Esophagus (tissue), 2 donors: ENCODE measurements at regions not wholly inside any gene's neighbourhood (a gene's known extent, or its start where the extent isn't known, plus 50 kb on each side); places are given as distances from the start of the nearest gene placed in this dataset.

Experiments used
- H3K27ac ChIP-seq, 2 donors: one replicate each; pipeline ENCODE4 v1.5.1; 2013; ENCODE audit warnings: low read depth in 2 of 2, mild to moderate bottlenecking in 2 of 2, inconsistent platforms in 1 of 2, low read length in 1 of 2, moderate library complexity in 1 of 2
- H3K27me3 ChIP-seq, 2 donors: one replicate each; pipeline ENCODE4 v1.6.1; 2013; ENCODE audit warnings: low read length in 2 of 2, control low read depth in 1 of 2, mild to moderate bottlenecking in 1 of 2; ENCODE audit not compliant: insufficient read depth in 2 of 2, control insufficient read depth in 1 of 2
- H3K36me3 ChIP-seq, 2 donors: one replicate each; pipeline ENCODE4 v1.6.1; 2013; ENCODE audit warnings: low read length in 1 of 2; ENCODE audit not compliant: control insufficient read depth in 2 of 2, insufficient read depth in 2 of 2
- H3K4me1 ChIP-seq, 2 donors: one replicate each; pipeline ENCODE4 v1.6.1; 2013; ENCODE audit warnings: low read length in 1 of 2; ENCODE audit not compliant: control insufficient read depth in 2 of 2, insufficient read depth in 2 of 2
- H3K4me3 ChIP-seq, 2 donors: one replicate each; pipeline ENCODE4 v1.5.1; 2013; ENCODE audit warnings: low read length in 2 of 2, mild to moderate bottlenecking in 2 of 2, low read depth in 1 of 2, moderate library complexity in 1 of 2
- H3K9me3 ChIP-seq, 2 donors: one replicate each; pipeline ENCODE4 v1.6.1; 2013; ENCODE audit warnings: mild to moderate bottlenecking in 2 of 2, low read depth in 1 of 2, low read length in 1 of 2, moderate library complexity in 1 of 2; ENCODE audit not compliant: control insufficient read depth in 2 of 2, insufficient read depth in 1 of 2
- WGBS, 2 donors: extraction: QIAGEN DNeasy Blood & Tissue Kit; methylation state at CpG; one replicate each; pipeline ENCODE4 v1.1.7; 2013; 5-methylcytosine and 5-hydroxymethylcytosine counted together
- donor health status: healthy with polysubstance abuse.
- donor health status: Bipolar disorder and iron deficiency.

- no peaks in the 10 kb centered on the region for H3K36me3 ChIP-seq
- no peak overlapping the region for H3K4me3 ChIP-seq
- no peaks in the 10 kb centered on the region for H3K9me3 ChIP-seq
- no peaks in the 10 kb centered on the region for H3K4me1 ChIP-seq
- H3K27ac ChIP-seq = no peak overlapping the region
- WGBS, 2 donors = 77 to 82% methylated on average over 6 of the region's 6 CpGs
- no peaks in the 10 kb centered on the region for H3K27me3 ChIP-seq
Observed at GRCh38 chr10:14403359-14403758, 72.6 kb upstream of the FRMD4A start.

DNA sequence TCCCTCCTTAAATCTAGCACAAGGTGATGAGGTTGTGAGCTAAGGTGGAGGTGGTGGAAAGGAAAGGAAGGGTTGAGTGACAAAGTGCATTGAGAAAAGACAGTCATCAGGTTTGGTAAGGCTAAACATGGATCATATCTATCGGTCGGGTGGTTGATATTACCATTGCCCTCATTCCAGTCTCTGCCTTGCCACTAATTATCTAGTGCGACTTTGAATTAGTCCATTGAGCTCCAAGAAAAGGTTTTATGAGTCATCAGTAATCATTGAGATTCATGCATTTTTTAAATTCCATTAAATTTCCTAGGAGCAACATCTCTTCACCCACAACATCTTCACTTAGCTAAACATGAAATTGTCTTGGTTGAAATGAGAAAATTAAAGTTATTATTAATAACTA lies 68.9 kb upstream of the FRMD4A start:
- Histone ChIP-seq H3K27ac (no peak overlapping the region), H3K4me1 (peaks cover 0 to 2% of the 10 kb centered on the region in 2 donors), H3K9me3 (no peaks in the 10 kb centered on the region), H3K4me3 (no peak overlapping the region), H3K27me3 (no peaks in the 10 kb centered on the region), H3K36me3 (no peaks in the 10 kb centered on the region)
- 75 to 84% methylated on average over 3 of the region's 3 CpGs for WGBS, 2 donors

- H3K9me3 ChIP-seq = no peaks in the 10 kb centered on the region
- no peak overlapping the region for H3K27ac ChIP-seq
- H3K27me3 ChIP-seq = no peaks in the 10 kb centered on the region
- peaks cover 0 to 2% of the 10 kb centered on the region in 2 donors for H3K4me1 ChIP-seq
- WGBS, 2 donors = 31 to 40% methylated on average over 9 of the region's 9 CpGs
- H3K4me3 ChIP-seq = no peak overlapping the region
- H3K36me3 ChIP-seq = no peaks in the 10 kb centered on the region
Observed at GRCh38 chr10:14397066-14397465, 66.3 kb upstream of the FRMD4A start.

DNA sequence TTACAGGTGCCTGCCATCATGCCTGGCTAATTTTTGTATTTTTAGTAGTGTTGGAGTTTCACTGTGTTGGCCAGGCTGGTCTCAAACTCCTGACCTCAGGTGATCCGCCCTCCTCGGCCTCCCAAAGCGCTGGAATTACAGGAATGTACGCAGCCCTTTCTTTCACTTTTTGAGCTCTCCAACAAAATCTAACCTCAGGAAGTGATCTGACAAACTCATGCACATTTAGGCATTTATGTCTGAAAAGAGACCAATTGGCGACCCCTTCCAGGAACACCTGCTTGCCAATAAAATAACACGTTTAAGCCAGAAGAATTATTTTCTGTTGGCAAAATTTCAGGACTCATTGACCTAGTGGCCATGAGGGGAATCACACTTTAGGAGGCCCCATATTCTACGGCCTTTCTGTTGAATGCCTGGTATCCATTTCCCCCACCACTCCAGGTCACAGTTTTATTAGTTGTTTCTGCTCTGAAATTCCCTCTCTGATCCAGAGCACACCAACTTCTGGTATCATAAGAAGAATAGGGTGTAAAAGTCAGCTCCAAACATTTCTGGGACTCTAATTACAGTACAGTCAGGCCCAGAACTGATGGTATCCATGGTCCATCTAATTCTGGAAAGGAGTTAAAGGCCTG lies 65.8 kb upstream of the FRMD4A start:
- no peak overlapping the region for H3K4me3 ChIP-seq
- H3K36me3 ChIP-seq = no peaks in the 10 kb centered on the region
- no peak overlapping the region for H3K27ac ChIP-seq
- H3K27me3 ChIP-seq = no peaks in the 10 kb centered on the region
- H3K9me3 ChIP-seq = no peaks in the 10 kb centered on the region
- H3K4me1 ChIP-seq = peaks cover 0 to 2% of the 10 kb centered on the region in 2 donors
- 74 to 76% methylated on average over 7 of the region's 7 CpGs for WGBS, 2 donors

- H3K36me3 ChIP-seq = no peaks in the 10 kb centered on the region
- H3K4me1 ChIP-seq = peaks cover 0 to 2% of the 10 kb centered on the region in 2 donors
- no peaks in the 10 kb centered on the region for H3K27me3 ChIP-seq
- no peak overlapping the region for H3K4me3 ChIP-seq
- no peaks in the 10 kb centered on the region for H3K9me3 ChIP-seq
- 98 to 100% methylated on average over 1 of the region's 1 CpG for WGBS, 2 donors
- H3K27ac ChIP-seq = no peak overlapping the region
Observed at GRCh38 chr10:14394179-14394578, 63.5 kb upstream of the FRMD4A start.

DNA sequence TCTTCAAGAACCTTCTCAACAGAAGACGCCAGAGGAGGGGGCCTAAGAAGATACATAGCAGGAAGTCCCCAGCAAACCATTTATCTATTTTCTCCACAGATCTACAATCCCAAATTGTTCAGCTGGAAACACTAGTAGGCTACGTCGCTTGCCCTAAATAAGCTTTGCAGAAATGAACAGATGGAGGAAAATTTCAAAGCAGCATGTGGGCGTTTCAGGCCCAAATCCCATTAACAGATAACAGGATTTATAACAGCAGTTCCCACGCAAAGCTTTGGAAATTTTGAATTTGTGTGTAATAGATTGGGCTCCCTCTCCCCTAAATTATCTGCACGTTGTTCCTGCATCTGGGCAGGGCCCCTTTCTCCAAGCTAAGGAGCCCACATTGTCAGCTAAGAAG lies 60.6 kb upstream of the FRMD4A start:
- no peak overlapping the region for H3K4me3 ChIP-seq
- no peaks in the 10 kb centered on the region for H3K4me1 ChIP-seq
- 76 to 82% methylated on average over 6 of the region's 6 CpGs for WGBS, 2 donors
- no peaks in the 10 kb centered on the region for H3K9me3 ChIP-seq
- H3K27ac ChIP-seq = no peak overlapping the region
- H3K36me3 ChIP-seq = no peaks in the 10 kb centered on the region
- no peaks in the 10 kb centered on the region for H3K27me3 ChIP-seq

GRCh38 chr10:14389981-14390590 lies 59.4 kb upstream of the FRMD4A start:
- Histone ChIP-seq H3K4me3 (no peak overlapping the region), H3K27ac (no peak overlapping the region), H3K36me3 (no peaks in the 10 kb centered on the region), H3K4me1 (no peaks in the 10 kb centered on the region), H3K9me3 (no peaks in the 10 kb centered on the region), H3K27me3 (no peaks in the 10 kb centered on the region)
- WGBS, 2 donors = 81 to 86% methylated on average over 2 of the region's 2 CpGs

DNA sequence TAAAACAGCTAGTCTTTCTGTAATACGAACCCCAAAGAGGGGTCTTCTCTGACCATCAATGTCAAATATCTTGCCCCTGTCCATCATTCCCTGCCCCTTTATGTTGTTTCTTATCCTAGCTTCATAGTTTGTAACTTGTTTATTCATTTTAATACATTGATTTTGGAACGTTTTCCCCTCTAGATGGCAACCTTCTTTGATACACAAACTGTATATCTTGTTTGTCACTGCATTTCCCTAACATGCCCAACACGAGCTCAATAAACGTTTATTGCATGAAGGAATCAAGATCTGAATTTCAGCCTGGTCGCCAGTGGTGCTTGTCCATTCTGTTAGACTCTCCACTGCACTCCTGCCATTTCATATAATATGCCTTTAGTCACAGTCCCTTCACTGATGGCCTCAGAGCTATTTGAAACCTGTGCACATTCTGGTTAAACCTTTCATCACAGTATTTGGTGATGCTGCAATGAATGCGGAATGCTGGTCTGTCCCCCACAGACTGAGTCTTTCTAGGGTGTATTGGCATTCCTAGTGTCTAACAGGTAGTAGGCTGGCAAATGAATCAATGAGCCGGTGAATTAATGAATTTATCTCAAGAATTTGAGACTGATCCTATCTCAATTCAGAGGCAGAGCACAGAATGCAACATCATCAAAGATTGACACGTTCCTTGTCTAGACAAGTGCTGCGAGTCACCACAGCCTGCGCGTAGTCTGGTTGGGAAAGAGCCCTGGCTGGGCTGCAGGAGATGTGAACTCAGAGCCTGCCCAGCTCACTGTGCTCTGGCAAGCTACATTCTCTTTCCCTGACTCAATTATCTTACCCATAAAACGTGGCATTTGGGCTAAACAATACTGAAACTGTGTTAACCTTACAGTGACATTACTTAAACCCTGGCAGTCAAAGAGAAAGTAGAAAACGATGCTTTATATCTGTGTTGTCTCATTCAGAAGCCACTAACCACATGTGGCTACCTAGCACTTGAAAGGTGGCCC lies 55.2 kb upstream of the FRMD4A start:
- H3K4me3 ChIP-seq = no peak overlapping the region
- H3K9me3 ChIP-seq = no peaks in the 10 kb centered on the region
- no peak overlapping the region for H3K27ac ChIP-seq
- H3K4me1 ChIP-seq = no peaks in the 10 kb centered on the region
- WGBS, 2 donors = 47 to 54% methylated on average over 13 of the region's 13 CpGs
- H3K27me3 ChIP-seq = no peaks in the 10 kb centered on the region
- no peaks in the 10 kb centered on the region for H3K36me3 ChIP-seq

- 33 to 48% methylated on average over 3 of the region's 3 CpGs for WGBS, 2 donors
- Histone ChIP-seq H3K27me3 (no peaks in the 10 kb centered on the region), H3K36me3 (no peaks in the 10 kb centered on the region), H3K4me3 (no peak overlapping the region), H3K9me3 (no peaks in the 10 kb centered on the region), H3K27ac (no peak overlapping the region), H3K4me1 (no peaks in the 10 kb centered on the region)
Observed at GRCh38 chr10:14384915-14385314, 54.2 kb upstream of the FRMD4A start.
